GM21526 (cell line): ENCODE measurements at regions not wholly inside any gene's neighbourhood (a gene's known extent, or its start where the extent isn't known, plus 50 kb on each side); places are given as distances from the start of the nearest gene placed in this dataset.
A peak's percentile ranks its signal among the peaks of the same experiment; 100 is the strongest.

Experiments used
- ATAC-seq: cut with Tn5 transposase; IDR thresholded peaks from one replicate; pipeline ENCODE4 v1.9.1; 2021; ENCODE audit warnings: moderate library complexity; ENCODE audit not compliant: unreplicated experiment, low FRiP score

- ATAC-seq = no peak
These were observed 88.2 kb upstream of the CAMK2D start for GRCh38 chr4:113849771-113850170.

- no peak for ATAC-seq
These were observed 86.2 kb upstream of the CAMK2D start for GRCh38 chr4:113847710-113848109.

- ATAC-seq = no peak
These were observed 84.9 kb upstream of the CAMK2D start for GRCh38 chr4:113846433-113846832.

GRCh38 chr4:113845138-113845537, 83.6 kb upstream of the CAMK2D start:
- no peak for ATAC-seq

GRCh38 chr4:113844369-113844768, 82.8 kb upstream of the CAMK2D start:
- ATAC-seq = peak; percentile 52

- no peak for ATAC-seq
These were observed 79.3 kb upstream of the CAMK2D start for GRCh38 chr4:113840861-113841260.

- no peak for ATAC-seq
These were observed 76.9 kb upstream of the CAMK2D start for GRCh38 chr4:113838460-113838859.

GRCh38 chr4:113837397-113837796, 75.9 kb upstream of the CAMK2D start:
- ATAC-seq = peak; percentile 100

- no peak for ATAC-seq
These were observed 73.5 kb upstream of the CAMK2D start for GRCh38 chr4:113835005-113835404.

GRCh38 chr4:113834298-113834697, 72.8 kb upstream of the CAMK2D start:
- ATAC-seq = no peak

- no peak for ATAC-seq
These were observed 71.3 kb upstream of the CAMK2D start for GRCh38 chr4:113832803-113833202.

- no peak for ATAC-seq
These were observed 69.9 kb upstream of the CAMK2D start for GRCh38 chr4:113831457-113831856.

- no peak for ATAC-seq
These were observed 67.2 kb upstream of the CAMK2D start for GRCh38 chr4:113828702-113829101.

- ATAC-seq = no peak
These were observed 65.7 kb upstream of the CAMK2D start for GRCh38 chr4:113827285-113827684.

- no peak for ATAC-seq
These were observed 64.9 kb upstream of the CAMK2D start for GRCh38 chr4:113826421-113826820.

GRCh38 chr4:113825272-113825671, 63.7 kb upstream of the CAMK2D start:
- peak; percentile 76 for ATAC-seq

- ATAC-seq = no peak
These were observed 62.9 kb upstream of the CAMK2D start for GRCh38 chr4:113824396-113824795.

GRCh38 chr4:113823291-113823659, 61.7 kb upstream of the CAMK2D start:
- peak; percentile 66 for ATAC-seq

GRCh38 chr4:113822555-113823290, 61.2 kb upstream of the CAMK2D start:
- peak; percentile 68 for ATAC-seq

GRCh38 chr4:113821856-113822255, 60.3 kb upstream of the CAMK2D start:
- ATAC-seq = no peak

- no peak for ATAC-seq
These were observed 58.6 kb upstream of the CAMK2D start for GRCh38 chr4:113820108-113820507.

- ATAC-seq = no peak
These were observed 54.3 kb upstream of the CAMK2D start for GRCh38 chr4:113815826-113816225.

GRCh38 chr4:113811359-113811758, 49.8 kb upstream of the CAMK2D start:
- no peak for ATAC-seq
